Prostate gland (tissue), 2 donors: ENCODE measurements at regions not wholly inside any gene's neighbourhood (a gene's known extent, or its start where the extent isn't known, plus 50 kb on each side); places are given as distances from the start of the nearest gene placed in this dataset.

Source experiments
- CTCF ChIP-seq, 4 experiments: fragments of 200-600 bp in 2 of 4; fragments of 450-650 bp in 2 of 4; sonication (generic) in 2 of 4; IDR thresholded peaks; 1 replicate in 3 of 4; 2 replicates in 1 of 4; pipeline ENCODE4 v1.5.1; 2016 to 2019; ENCODE audit warnings: antibody characterized with exemption in 4 of 4, mild to moderate bottlenecking in 2 of 4, moderate library complexity in 2 of 4
- POLR2A ChIP-seq: fragments of 450-650 bp; IDR thresholded peaks from one replicate; pipeline ENCODE4 v1.6.1; 2016; ENCODE audit warnings: antibody characterized with exemption, mild to moderate bottlenecking
- POLR2AphosphoS5 ChIP-seq: sonication (generic); formaldehyde crosslinking; IDR thresholded peaks from one replicate; pipeline ENCODE4 v1.6.1; 2017; ENCODE audit warnings: antibody characterized with exemption

- TF ChIP-seq POLR2A: no peak
- no peak for TF ChIP-seq CTCF (IDR thresholded peaks at IDR 0.05)
- TF ChIP-seq POLR2AphosphoS5: no peak
These were observed 490.4 kb upstream of the ATP2B1 start for GRCh38 chr12:90199006-90199405.
